HG02852 (cell line): ENCODE measurements at regions not wholly inside any gene's neighbourhood (a gene's known extent, or its start where the extent isn't known, plus 50 kb on each side); places are given as distances from the start of the nearest gene placed in this dataset.
"Not testable (repeated sequence)": the region's sequence is repeated elsewhere in the genome, so short reads cannot be mapped to it uniquely, and the experiment has no call there.

ENCODE experiments used
- ATAC-seq: cut with Tn5 transposase; IDR thresholded peaks from one replicate; pipeline ENCODE4 v1.9.1; 2021; ENCODE audit warnings: mild to moderate bottlenecking, moderate library complexity; ENCODE audit not compliant: unreplicated experiment

- ATAC-seq, result no peak
Observed at GRCh38 chr18:70641156-70641775, 352.4 kb downstream of the SOCS6 start.

DNA sequence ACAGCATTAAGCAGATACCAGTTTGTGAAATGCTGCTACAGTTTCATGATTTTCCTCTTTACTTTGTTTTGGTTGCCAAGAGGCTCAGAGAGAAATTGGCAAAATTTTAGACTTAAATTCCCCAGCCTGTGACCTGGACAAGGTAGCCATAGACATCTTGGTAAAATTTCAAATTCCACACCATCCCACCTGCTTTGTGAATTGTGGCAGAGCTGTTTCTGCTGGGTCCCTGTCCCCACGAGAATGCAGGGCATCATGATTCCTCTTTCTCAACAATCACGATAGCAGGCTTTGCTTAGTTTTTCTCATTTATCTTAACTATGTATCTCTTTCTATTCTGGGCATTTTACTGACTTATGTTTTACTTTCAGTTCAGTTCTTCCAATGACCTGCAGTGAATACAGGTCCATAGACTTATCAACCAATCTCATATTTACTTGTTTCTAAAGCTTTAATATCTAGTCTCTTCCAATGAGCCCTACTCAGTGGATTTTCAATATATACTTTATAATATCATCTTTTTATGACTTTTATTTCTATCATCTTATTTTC is 351.6 kb downstream of the SOCS6 start:
- no peak for ATAC-seq

GRCh38 chr18:70636991-70637390 is 348.1 kb downstream of the SOCS6 start:
- no peak for ATAC-seq

- no peak for ATAC-seq
Observed at GRCh38 chr18:70634576-70635147, 345.8 kb downstream of the SOCS6 start.

- no peak for ATAC-seq
Observed at GRCh38 chr18:70627182-70627802, 338.4 kb downstream of the SOCS6 start.

- no peak for ATAC-seq
Observed at GRCh38 chr18:70622622-70623419, 334.0 kb downstream of the SOCS6 start.

- ATAC-seq, result no peak
Observed at GRCh38 chr18:70621710-70622109, 332.9 kb downstream of the SOCS6 start.

DNA sequence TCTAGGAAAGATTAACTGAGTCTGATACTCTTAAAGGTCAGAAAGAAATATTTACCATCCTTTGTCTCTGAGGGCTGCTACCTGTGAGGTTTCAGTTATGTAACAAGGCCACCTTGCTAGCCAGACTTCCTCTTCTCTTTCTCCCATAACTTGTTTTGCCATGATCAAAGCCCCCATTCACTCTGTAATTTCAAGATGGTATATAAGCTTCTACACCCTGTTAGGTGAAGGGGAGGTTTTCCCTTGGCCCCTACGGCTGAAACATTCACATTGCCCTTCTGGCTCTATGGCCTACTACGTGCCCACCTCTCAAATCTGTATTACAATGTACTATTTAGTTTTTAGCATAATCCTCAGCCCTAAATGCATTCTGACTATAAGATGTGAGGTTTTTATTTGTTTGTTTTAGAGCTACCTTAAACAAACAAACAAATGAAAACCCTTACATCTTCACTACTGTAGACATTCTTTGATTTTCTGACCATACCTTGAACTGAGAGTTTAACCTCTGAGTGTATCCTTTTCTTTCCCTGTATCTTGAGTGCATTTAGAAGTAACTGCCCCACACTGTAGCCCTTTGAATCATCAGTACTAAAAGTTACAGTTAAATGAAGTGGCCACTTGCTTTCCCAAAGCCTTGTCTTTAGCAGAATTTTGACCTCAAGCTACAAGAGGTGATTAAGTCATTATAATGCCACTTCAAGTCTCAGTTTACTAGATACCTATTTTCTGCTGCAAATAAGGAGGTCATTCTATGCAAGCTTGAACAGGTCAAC is 332.2 kb downstream of the SOCS6 start:
- ATAC-seq, result no peak

- ATAC-seq, result no peak
Observed at GRCh38 chr18:70617020-70617763, 328.3 kb downstream of the SOCS6 start.

- no peak for ATAC-seq
Observed at GRCh38 chr18:70600225-70600925, 311.5 kb downstream of the SOCS6 start.

- ATAC-seq, result no peak
Observed at GRCh38 chr18:70598406-70598805, 309.6 kb downstream of the SOCS6 start.

DNA sequence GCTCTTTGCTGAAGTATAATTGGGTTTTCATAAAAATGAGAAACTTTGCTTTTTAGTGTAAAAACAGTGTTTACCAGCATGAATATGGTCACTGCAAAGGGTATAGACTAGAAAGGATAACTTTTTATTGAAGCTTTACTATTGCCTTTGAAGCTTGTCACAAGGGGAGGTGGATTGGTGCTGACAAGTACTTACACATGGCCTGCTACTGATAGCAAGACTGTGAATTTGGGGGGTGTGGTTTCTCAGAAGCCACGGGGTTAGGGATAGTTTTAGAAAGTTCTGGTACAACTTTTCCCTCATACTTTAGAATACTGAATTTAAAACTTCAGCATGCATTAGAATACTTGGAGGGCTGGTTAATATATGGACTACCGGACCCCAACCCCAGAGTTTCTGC is 294.1 kb downstream of the SOCS6 start:
- no peak for ATAC-seq

DNA sequence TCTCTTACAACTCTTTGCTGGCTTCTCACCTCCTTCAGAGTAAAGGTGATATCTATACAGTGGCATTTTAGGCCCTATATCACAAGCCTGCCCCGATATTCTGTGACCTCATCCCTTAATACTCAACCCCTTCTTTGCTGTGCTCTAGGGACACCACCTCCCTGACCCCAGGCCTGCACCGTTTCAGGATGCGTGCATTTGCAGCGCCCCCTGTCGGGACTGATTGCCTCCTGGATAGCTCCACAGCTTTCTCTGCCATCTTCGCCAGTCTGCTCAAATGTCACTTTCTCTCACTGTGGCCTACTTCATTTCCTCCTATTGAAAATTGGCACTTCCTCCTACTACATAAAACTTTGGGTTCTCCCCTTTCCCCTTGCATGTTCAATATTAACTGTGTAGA is 289.6 kb downstream of the SOCS6 start:
- no peak for ATAC-seq

DNA sequence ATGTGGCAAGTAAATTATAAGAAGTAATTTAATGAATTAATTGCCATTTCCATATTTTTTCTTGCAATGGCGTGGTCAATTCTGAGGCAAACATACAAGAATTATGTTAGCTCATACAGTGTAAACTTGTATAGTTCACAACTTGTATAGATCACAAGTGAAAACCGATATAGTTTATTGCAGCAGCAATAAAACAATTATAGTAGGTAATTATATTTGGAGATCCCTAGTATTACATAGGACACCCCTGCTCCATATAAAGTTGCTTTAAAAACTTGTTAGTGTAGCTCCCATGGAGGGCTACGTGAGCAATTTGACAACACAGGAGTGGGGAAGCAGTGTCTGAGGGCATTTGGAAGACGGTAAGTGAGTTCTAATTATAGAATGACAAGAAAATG is 288.2 kb downstream of the SOCS6 start:
- ATAC-seq, result no peak

DNA sequence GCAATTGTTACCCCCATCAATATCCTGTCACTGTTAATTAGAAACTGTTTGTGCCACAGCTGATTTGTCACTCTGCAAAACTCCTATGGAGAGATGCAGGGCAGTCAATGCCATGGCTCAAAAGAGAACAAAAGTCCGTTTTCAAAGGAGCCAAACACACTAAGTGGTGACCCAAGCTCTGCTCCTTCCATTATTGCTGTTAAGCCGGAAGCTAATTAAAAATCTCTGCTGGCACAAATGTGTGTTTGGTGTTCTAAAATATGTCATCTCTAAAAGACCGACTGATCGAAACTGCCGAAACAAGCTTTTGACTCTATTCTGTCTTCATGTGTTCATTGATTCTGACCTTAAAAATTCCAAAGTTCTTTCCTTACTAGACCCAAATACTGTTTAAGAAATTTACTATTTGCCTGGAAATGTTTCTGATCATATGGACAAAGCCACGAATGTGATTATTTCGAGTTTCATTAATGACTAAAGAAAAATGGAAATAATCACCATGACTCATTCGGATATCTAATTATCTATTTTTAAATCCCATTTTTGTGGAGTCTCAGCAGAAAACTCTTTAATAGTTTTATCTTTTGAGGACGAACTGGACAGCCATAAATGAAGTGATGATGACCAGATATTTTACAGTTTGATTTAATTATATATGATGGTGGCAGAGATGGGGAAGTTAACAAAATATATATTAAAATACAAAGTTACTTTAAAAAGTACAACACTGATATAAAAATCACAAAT is 287.6 kb downstream of the SOCS6 start:
- no peak for ATAC-seq

DNA sequence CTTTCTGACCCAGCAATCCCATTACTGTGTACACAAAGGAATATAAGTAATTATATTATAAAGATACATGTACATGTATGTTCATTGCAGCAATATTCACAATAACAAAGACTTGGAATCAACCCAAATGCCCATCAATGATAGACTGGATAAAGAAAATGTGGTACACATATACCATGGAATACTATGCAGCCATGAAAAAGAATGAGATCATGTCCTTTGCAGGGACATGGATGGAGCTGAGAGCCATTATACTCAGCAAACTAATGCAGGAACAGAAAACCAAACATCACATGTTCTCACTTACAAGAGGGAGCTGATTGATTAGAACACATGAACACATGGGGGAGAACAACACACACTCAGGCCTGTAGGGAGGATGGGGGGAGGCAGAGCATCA is 286.1 kb downstream of the SOCS6 start:
- ATAC-seq, result not testable (repeated sequence)

DNA sequence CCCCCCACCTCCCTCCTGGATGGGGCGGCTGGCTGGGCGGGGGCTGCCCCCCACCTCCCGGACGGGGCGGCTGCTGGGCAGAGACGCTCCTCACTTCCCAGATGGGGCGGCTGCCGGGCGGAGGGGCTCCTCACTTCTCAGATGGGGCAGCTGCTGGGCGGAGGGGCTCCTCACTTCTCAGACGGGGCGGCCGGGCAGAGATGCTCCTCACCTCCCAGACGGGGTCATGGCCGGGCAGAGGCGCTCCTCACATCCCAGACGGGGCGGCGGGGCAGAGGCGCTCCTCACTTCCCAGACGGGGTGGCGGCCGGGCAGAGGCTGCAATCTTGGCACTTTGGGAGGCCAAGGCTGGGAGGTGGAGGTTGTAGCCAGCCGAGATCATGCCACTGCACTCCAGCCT is 280.8 kb downstream of the SOCS6 start:
- ATAC-seq, result not testable (repeated sequence)

GRCh38 chr18:70559446-70559845 is 270.6 kb downstream of the SOCS6 start:
- ATAC-seq, result no peak

GRCh38 chr18:70558371-70558770 is 269.5 kb downstream of the SOCS6 start:
- no peak for ATAC-seq
